Choroid plexus epithelial cell (primary cell): ENCODE measurements at regions not wholly inside any gene's neighbourhood (a gene's known extent, or its start where the extent isn't known, plus 50 kb on each side); places are given as distances from the start of the nearest gene placed in this dataset.

Experiments used
- DNase-seq: peaks from one replicate; pipeline ENCODE4 v3.0.0-alpha.2; 2010; ENCODE audit warnings: low read depth
- H3K4me3 ChIP-seq: 2 replicates; pipeline ENCODE4 v1.5.1; 2011; ENCODE audit warnings: low read depth, mild to moderate bottlenecking, control low read depth, low read length, moderate library complexity
- CTCF ChIP-seq: conservative IDR thresholded peaks from 2 replicates; pipeline ENCODE4 v1.5.1; 2011; ENCODE audit warnings: low read depth, mild to moderate bottlenecking, control low read depth, inconsistent platforms, low read length, moderate library complexity

- no peak overlapping the region for H3K4me3 ChIP-seq
- no peak for DNase-seq
- no peak for TF ChIP-seq CTCF
Observed at GRCh38 chr6:44049163-44049988, 77.9 kb downstream of the MRPL14 start.

- no peak overlapping the region for H3K4me3 ChIP-seq
- TF ChIP-seq CTCF = no peak
- no peak for DNase-seq
Observed at GRCh38 chr6:44048277-44048676, 79.0 kb downstream of the MRPL14 start.

- no peak for TF ChIP-seq CTCF
- no peak for DNase-seq
Observed at GRCh38 chr6:44047801-44048200, 79.5 kb downstream of the MRPL14 start.

GRCh38 chr6:44047179-44047546, 80.1 kb downstream of the MRPL14 start:
- no peak for TF ChIP-seq CTCF
- DNase-seq = no peak
- no peak overlapping the region for H3K4me3 ChIP-seq

More at GRCh38 chr6:44047801-44048200, 79.5 kb downstream of the MRPL14 start:
- no peak overlapping the region for H3K4me3 ChIP-seq

- no peak overlapping the region for H3K4me3 ChIP-seq
- no peak for TF ChIP-seq CTCF
- no peak for DNase-seq
Observed at GRCh38 chr6:44046516-44047178, 80.6 kb downstream of the MRPL14 start.

- no peak for DNase-seq
- no peak overlapping the region for H3K4me3 ChIP-seq
- TF ChIP-seq CTCF = no peak
Observed at GRCh38 chr6:44045672-44046015, 81.6 kb downstream of the MRPL14 start.
